ENCODE measurements at regions not wholly inside any gene's neighbourhood (a gene's known extent, or its start where the extent isn't known, plus 50 kb on each side); places are given as distances from the start of the nearest gene placed in this dataset.

GRCh38 chr4:67273666-67274065 is 271.6 kb downstream of the CENPC start:
- no peak overlapping the region for H3K4me3 ChIP-seq
- ATAC-seq = no peak
- no peaks in the 10 kb centered on the region for H3K27me3 ChIP-seq
- TF ChIP-seq, protein P1, sequence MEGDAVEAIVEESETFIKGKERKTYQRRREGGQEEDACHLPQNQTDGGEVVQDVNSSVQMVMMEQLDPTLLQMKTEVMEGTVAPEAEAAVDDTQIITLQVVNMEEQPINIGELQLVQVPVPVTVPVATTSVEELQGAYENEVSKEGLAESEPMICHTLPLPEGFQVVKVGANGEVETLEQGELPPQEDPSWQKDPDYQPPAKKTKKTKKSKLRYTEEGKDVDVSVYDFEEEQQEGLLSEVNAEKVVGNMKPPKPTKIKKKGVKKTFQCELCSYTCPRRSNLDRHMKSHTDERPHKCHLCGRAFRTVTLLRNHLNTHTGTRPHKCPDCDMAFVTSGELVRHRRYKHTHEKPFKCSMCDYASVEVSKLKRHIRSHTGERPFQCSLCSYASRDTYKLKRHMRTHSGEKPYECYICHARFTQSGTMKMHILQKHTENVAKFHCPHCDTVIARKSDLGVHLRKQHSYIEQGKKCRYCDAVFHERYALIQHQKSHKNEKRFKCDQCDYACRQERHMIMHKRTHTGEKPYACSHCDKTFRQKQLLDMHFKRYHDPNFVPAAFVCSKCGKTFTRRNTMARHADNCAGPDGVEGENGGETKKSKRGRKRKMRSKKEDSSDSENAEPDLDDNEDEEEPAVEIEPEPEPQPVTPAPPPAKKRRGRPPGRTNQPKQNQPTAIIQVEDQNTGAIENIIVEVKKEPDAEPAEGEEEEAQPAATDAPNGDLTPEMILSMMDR (IDR thresholded peaks at IDR 0.05) = no peak
- no peak for TF ChIP-seq EP300 (IDR thresholded peaks at IDR 0.05)
- no peak for TF ChIP-seq POLR2AphosphoS5 (IDR thresholded peaks at IDR 0.05)
- no peak for TF ChIP-seq POLR2A (IDR thresholded peaks at IDR 0.05)
- WGBS, 2 donors (ENCODE audit: low coverage in 1 of 2) = 100% methylated on average over 1 of the region's 2 CpGs; no CpG with 5 or more reads in 1 of the 2 donors
- no peaks in the 10 kb centered on the region for H3K36me3 ChIP-seq
- no peaks in the 10 kb centered on the region for H3K4me1 ChIP-seq
- H3K27ac ChIP-seq = no peak overlapping the region
- H3K9me3 ChIP-seq = peaks cover 0 to 15% (median 0%) of the 10 kb centered on the region in 3 donors

DNA sequence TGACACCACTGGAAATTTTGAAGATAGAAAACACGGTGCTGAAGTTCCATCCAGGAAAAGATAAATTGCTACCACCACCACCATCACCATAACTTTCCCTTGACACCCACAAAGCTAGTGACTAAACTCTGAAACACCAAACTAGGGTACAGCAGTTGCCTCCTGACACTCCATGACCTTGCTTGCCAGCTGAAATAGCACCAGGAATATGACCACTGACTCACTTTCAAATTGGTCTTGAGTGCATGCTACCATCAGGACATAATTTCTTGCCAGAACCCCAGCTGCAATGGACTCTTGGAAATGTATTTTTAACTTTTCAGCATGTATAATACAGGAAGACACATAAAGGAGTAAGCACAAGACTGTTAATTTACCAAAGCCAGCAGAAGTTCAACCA is 283.3 kb downstream of the CENPC start:
- H3K4me1 ChIP-seq = no peaks in the 10 kb centered on the region
- H3K9me3 ChIP-seq = no peaks in the 10 kb centered on the region
- WGBS, 2 donors (ENCODE audit: low coverage in 1 of 2) = 41 to 57% methylated on average over 1 of the region's 1 CpG
- no peak for ATAC-seq
- no peaks in the 10 kb centered on the region for H3K36me3 ChIP-seq
- H3K4me3 ChIP-seq = no peak overlapping the region
- TF ChIP-seq EP300 (IDR thresholded peaks at IDR 0.05) (no peak), POLR2AphosphoS5 (IDR thresholded peaks at IDR 0.05) (no peak), POLR2A (IDR thresholded peaks at IDR 0.05) (no peak)
- TF ChIP-seq, protein P1 (IDR thresholded peaks at IDR 0.05) = no peak
- no peaks in the 10 kb centered on the region for H3K27me3 ChIP-seq
- no peak overlapping the region for H3K27ac ChIP-seq

DNA sequence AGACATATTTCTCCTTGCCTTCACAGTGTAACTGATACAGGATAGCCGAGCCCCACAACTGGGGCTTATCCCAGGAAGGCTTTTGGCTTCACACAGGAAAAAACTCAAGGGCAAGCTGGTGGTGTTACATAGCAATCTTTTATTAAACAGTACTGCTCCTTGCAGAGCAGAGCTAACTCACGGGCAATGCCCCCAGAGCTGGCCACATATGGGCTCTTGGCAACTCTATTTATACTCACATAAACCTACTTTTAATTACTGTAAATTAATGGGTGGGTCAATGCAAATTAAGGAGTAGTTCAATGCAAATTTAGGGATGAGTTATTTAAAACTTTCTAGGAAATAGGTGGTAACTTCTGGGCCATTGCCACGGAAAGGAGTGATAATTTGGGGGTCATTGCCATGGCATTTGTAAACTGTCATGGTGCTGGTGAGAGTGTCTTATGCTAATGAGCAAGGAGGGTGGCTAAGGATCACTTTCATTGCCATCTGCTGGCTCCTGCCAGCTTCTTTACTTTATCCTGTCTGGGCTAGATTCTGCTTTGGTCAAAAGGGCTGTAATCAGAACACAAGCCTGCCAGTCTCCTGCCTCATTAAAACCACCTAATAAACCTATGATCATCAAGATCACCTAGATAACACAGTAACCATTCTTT is 288.8 kb downstream of the CENPC start:
- no peaks in the 10 kb centered on the region for H3K9me3 ChIP-seq
- TF ChIP-seq POLR2A (IDR thresholded peaks at IDR 0.05) = no peak
- no peak for TF ChIP-seq EP300 (IDR thresholded peaks at IDR 0.05)
- H3K27ac ChIP-seq = no peak overlapping the region
- H3K4me3 ChIP-seq = no peak overlapping the region
- no peaks in the 10 kb centered on the region for H3K27me3 ChIP-seq
- no peaks in the 10 kb centered on the region for H3K36me3 ChIP-seq
- WGBS, 2 donors (ENCODE audit: low coverage in 1 of 2) = 41 to 51% methylated on average over 2 to 3 of the region's 3 CpGs
- ATAC-seq = no peak
- no peaks in the 10 kb centered on the region for H3K4me1 ChIP-seq

DNA sequence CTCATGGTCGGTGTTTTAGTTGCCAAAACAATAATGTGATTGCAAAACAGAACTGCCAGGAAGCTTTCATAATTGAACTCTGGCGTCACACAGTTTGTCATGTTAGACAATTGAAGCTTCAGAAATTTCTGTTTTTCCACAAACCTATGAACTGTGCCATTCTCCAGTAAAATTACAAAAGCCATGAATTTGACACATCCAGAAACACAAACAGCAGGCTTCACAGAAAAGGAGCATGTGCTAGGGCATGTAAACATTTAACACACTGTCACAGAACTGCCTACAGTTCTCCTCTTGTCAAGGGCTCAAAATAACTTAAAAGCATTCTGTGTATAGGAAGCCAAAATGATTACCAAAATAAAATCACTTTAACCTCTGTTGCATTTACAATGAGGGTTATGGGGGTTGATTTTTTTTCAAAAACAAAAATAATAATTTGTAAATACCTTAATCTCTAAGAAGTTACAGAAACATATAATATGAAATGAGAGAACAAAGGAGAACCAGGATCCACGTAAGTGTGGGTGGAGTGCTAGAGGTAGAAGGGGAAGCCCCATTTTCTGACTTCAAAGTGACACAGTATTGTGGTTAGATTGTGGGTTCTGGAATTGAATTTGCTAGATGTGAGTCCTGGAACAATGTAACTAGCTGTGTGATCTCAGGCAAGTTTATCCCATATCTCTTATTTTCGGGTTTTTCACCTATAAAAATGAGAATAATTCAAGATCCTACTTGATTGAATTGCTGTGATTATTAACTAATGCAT is 295.0 kb downstream of the CENPC start:
- H3K9me3 ChIP-seq = no peaks in the 10 kb centered on the region
- H3K4me3 ChIP-seq = no peak overlapping the region
- H3K27me3 ChIP-seq = no peaks in the 10 kb centered on the region
- TF ChIP-seq, protein P1 (IDR thresholded peaks at IDR 0.05) = no peak
- TF ChIP-seq EP300 (IDR thresholded peaks at IDR 0.05) (no peak), POLR2A (IDR thresholded peaks at IDR 0.05) (no peak), POLR2AphosphoS5 (IDR thresholded peaks at IDR 0.05) (no peak)
- no peaks in the 10 kb centered on the region for H3K36me3 ChIP-seq
- WGBS, 2 donors (ENCODE audit: low coverage in 1 of 2) = 40 to 52% methylated on average over 4 of the region's 4 CpGs
- no peak overlapping the region for H3K27ac ChIP-seq
- no peak for ATAC-seq
- no peaks in the 10 kb centered on the region for H3K4me1 ChIP-seq

DNA sequence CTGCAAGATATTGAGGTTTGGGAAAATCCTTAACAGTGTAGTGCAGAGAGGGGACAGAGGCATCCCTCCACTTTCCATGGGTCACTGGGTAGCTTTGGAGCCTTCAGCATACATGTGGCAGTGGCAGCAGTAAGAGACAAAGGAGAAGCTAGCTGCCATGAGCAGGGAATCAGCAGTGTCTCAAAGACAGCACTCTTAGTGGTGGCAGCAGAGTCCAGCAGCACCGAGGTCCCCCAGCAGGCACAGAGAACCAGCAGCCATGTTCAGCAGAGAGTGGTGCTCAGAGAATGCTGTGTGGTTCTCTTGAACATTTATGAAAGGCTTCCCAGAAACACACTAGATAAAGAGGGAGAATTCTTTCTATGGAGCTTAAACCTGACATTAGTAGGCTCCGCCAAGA is 308.5 kb downstream of the CENPC start:
- Histone ChIP-seq H3K9me3 (no peaks in the 10 kb centered on the region), H3K27me3 (no peaks in the 10 kb centered on the region), H3K4me1 (no peaks in the 10 kb centered on the region), H3K4me3 (no peak overlapping the region), H3K36me3 (no peaks in the 10 kb centered on the region), H3K27ac (no peak overlapping the region)
- WGBS, 2 donors (ENCODE audit: low coverage in 1 of 2) = 94% methylated on average over 2 of the region's 2 CpGs; no CpG with 5 or more reads in 1 of the 2 donors
- no peak for ATAC-seq
- TF ChIP-seq, protein P1 (IDR thresholded peaks at IDR 0.05) = no peak
- TF ChIP-seq POLR2A (IDR thresholded peaks at IDR 0.05) (no peak), POLR2AphosphoS5 (IDR thresholded peaks at IDR 0.05) (no peak), EP300 (IDR thresholded peaks at IDR 0.05) (no peak)
